SU-DHL-6 (cell line): ENCODE measurements at regions not wholly inside any gene's neighbourhood (a gene's known extent, or its start where the extent isn't known, plus 50 kb on each side); places are given as distances from the start of the nearest gene placed in this dataset.
"Not testable (repeated sequence)": the region's sequence is repeated elsewhere in the genome, so short reads cannot be mapped to it uniquely, and the experiment has no call there.

ENCODE experiments used
- H2AFZ ChIP-seq: fragments of 200-600 bp; sonication (generic); 2 replicates; pipeline ENCODE4 v1.6.1; 2014; ENCODE audit warnings: low read depth, mild to moderate bottlenecking, moderate library complexity, mixed read lengths, antibody characterized with exemption, low read length; ENCODE audit not compliant: severe bottlenecking
- H3F3A ChIP-seq: fragments of 200-600 bp; shearing (Covaris generic); 2 replicates; pipeline ENCODE4 v1.6.0; 2016; ENCODE audit warnings: antibody characterized with exemption, mild to moderate bottlenecking; ENCODE audit not compliant: insufficient read depth
- H3K27ac ChIP-seq: fragments of 200-600 bp; sonication (generic); 2 replicates; pipeline ENCODE4 v1.5.1; 2016; ENCODE audit warnings: low read depth, mild to moderate bottlenecking, low read length, moderate library complexity, mixed read lengths
- H3K27me3 ChIP-seq: fragments of 200-600 bp; sonication (generic), shearing (Covaris generic); 2 replicates; pipeline ENCODE4 v1.6.0; 2014; ENCODE audit warnings: mild to moderate bottlenecking, low read length
- H3K36me3 ChIP-seq: fragments of 200-600 bp; sonication (generic); 2 replicates; pipeline ENCODE4 v1.6.1; 2014; ENCODE audit warnings: mild to moderate bottlenecking, low read length, mixed read lengths
- H3K4me2 ChIP-seq: fragments of 300-600, 200-600 bp; shearing (Covaris generic), sonication (generic); 2 replicates; pipeline ENCODE4 v1.6.0; 2014; ENCODE audit warnings: low read length, low read depth, mild to moderate bottlenecking; ENCODE audit not compliant: poor library complexity, severe bottlenecking
- H3K4me3 ChIP-seq: fragments of 200-600 bp; sonication (generic); 2 replicates; pipeline ENCODE4 v1.5.1; 2014; ENCODE audit warnings: antibody characterized with exemption, low read length, mild to moderate bottlenecking, mixed read lengths; ENCODE audit not compliant: insufficient read depth, poor library complexity, severe bottlenecking
- H3K79me2 ChIP-seq: fragments of 200-600 bp; sonication (generic); 2 replicates; pipeline ENCODE4 v1.6.1; 2014; ENCODE audit warnings: mild to moderate bottlenecking, low read length, moderate library complexity; ENCODE audit not compliant: insufficient read depth
- H3K9ac ChIP-seq: fragments of 200-600 bp; sonication (generic); 2 replicates; pipeline ENCODE4 v1.7.0; 2014; ENCODE audit warnings: mild to moderate bottlenecking, low read length
- H3K9me2 ChIP-seq: fragments of 200-600 bp; sonication (generic); replicated peaks from 2 replicates; pipeline ENCODE4 v1.6.1; 2014; ENCODE audit warnings: low read length; ENCODE audit not compliant: insufficient read depth
- H3K9me3 ChIP-seq: fragments of 200-600 bp; sonication (generic); 2 replicates; pipeline ENCODE4 v1.6.1; 2014; ENCODE audit warnings: low read length, mixed read lengths; ENCODE audit not compliant: insufficient read depth
- H4K20me1 ChIP-seq: fragments of 200-600 bp; sonication (generic); 2 replicates; pipeline ENCODE4 v1.6.1; 2014; ENCODE audit warnings: low read depth, mild to moderate bottlenecking, antibody characterized with exemption, low read length, moderate library complexity, mixed read lengths
- EZH2phosphoT487 ChIP-seq: fragments of 200-600 bp; sonication (generic), shearing (Covaris generic); conservative IDR thresholded peaks from 2 replicates; pipeline ENCODE4 v1.6.1; 2018; ENCODE audit warnings: mild to moderate bottlenecking, antibody characterized with exemption, low read length, moderate library complexity, mixed read lengths
- TF ChIP-seq, protein P1 (sequence below): fragments of 200-600 bp; sonication (generic); IDR thresholded peaks from one replicate; pipeline ENCODE4 v1.5.1; 2017; ENCODE audit warnings: antibody characterized with exemption, mild to moderate bottlenecking, low read length, moderate library complexity; ENCODE audit not compliant: insufficient read depth, poor library complexity, severe bottlenecking

DNA sequence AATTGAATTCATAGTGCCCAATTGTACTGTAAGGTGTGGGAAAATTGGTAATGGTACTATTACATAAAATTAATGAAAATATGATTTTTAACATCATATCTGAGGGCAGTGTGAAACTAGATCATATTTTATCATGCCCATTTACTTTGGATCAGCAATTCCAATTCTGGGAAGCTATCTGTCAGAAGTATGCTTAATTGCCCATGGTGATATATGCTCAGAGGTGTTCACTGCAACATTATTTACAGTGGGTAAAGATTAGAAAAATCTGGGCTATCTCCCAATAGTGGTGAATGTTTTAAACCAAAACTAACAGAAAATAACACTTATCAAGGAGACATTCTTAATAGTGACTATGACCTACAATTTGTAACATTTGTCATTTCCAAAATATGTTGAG is 1260.0 kb downstream of the BRINP3 start:
- TF ChIP-seq, protein P1, sequence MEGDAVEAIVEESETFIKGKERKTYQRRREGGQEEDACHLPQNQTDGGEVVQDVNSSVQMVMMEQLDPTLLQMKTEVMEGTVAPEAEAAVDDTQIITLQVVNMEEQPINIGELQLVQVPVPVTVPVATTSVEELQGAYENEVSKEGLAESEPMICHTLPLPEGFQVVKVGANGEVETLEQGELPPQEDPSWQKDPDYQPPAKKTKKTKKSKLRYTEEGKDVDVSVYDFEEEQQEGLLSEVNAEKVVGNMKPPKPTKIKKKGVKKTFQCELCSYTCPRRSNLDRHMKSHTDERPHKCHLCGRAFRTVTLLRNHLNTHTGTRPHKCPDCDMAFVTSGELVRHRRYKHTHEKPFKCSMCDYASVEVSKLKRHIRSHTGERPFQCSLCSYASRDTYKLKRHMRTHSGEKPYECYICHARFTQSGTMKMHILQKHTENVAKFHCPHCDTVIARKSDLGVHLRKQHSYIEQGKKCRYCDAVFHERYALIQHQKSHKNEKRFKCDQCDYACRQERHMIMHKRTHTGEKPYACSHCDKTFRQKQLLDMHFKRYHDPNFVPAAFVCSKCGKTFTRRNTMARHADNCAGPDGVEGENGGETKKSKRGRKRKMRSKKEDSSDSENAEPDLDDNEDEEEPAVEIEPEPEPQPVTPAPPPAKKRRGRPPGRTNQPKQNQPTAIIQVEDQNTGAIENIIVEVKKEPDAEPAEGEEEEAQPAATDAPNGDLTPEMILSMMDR, result no peak
- no peak for TF ChIP-seq EZH2phosphoT487
- H3K36me3 ChIP-seq, result no peaks in the 10 kb centered on the region
- H3K9me3 ChIP-seq, result no peaks in the 10 kb centered on the region
- H2AFZ ChIP-seq, result no peak overlapping the region
- no peaks in the 10 kb centered on the region for H3K27me3 ChIP-seq
- H3F3A ChIP-seq, result no peaks in the 10 kb centered on the region
- no peak overlapping the region for H3K27ac ChIP-seq
- H3K9me2 ChIP-seq, result no peaks in the 10 kb centered on the region
- H3K79me2 ChIP-seq, result no peaks in the 10 kb centered on the region
- H3K4me3 ChIP-seq, result no peak overlapping the region
- no peak overlapping the region for H3K9ac ChIP-seq
- H4K20me1 ChIP-seq, result no peaks in the 10 kb centered on the region
- H3K4me2 ChIP-seq, result no peak overlapping the region

DNA sequence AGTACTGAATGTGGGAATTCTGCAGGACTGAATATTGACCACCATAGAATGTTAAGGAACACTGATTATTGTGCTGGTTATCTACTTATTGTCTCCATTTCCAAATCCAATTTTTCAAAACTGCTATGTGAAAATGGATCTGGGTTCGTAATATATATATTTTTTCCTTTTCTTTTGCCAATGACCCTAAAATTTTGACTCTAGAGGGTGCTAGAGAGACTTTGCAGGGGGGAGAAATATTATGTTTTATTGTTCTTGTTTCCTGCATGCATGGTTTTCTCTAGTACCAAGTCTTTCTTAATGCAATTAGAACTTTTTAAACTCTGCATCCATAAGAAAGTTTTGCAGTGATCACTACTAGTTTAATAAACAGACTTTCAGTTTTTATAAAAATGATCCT is 1256.9 kb downstream of the BRINP3 start:
- no peaks in the 10 kb centered on the region for H3K27me3 ChIP-seq
- no peaks in the 10 kb centered on the region for H4K20me1 ChIP-seq
- H3K9me3 ChIP-seq, result no peaks in the 10 kb centered on the region
- no peaks in the 10 kb centered on the region for H3F3A ChIP-seq
- no peak overlapping the region for H3K4me3 ChIP-seq
- TF ChIP-seq EZH2phosphoT487, result no peak
- TF ChIP-seq, protein P1, result peak; percentile 49
- no peak overlapping the region for H3K9ac ChIP-seq
- peak overlapping the region; percentile 21 for H3K4me2 ChIP-seq
- H2AFZ ChIP-seq, result peak overlapping the region; percentile 42
- no peaks in the 10 kb centered on the region for H3K36me3 ChIP-seq
- no peaks in the 10 kb centered on the region for H3K79me2 ChIP-seq
- H3K9me2 ChIP-seq, result no peaks in the 10 kb centered on the region
- no peak overlapping the region for H3K27ac ChIP-seq

DNA sequence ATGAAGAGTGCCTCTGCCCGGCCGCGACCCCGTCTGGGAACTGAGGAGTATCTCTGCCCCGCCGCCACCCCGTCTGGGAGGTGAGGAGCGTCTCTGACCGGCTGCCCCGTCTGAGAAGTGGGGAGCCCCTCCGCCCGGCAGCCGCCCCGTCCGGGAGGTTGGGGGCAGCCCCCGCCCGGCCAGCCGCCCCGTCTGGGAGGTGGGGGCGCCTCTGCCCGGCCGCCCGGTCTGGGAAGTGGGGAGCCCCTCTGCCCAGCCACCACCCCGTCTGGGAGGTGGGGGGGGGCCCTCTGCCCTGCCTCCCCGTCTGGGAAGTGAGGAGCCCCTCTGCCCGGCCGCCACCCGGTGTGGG is 1251.9 kb downstream of the BRINP3 start:
- H3K9me2 ChIP-seq, H2AFZ ChIP-seq, H3K4me2 ChIP-seq, H3K79me2 ChIP-seq, H3K4me3 ChIP-seq, H3K27ac ChIP-seq, H3F3A ChIP-seq, H4K20me1 ChIP-seq, H3K27me3 ChIP-seq, H3K9me3 ChIP-seq, H3K9ac ChIP-seq, H3K36me3 ChIP-seq: not testable (repeated sequence)

DNA sequence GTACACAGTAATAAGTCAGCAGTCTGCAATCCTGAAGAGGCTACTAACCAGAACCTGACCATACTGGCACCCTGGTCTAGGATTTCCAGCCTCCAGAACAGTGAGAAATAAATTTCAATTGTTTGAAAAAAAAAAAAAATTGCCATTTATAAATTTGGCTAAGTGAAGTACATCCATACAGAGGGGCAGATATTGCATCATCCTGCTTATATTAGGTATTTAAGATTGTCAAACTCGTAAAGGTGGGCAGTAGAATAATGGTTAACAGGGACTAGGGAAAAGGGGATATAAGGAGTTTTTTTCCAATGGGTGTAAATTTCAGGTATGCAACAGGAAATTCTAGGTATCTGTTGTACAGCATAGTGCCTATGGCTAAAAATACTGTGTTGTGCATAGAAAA is 1250.9 kb downstream of the BRINP3 start:
- H3K27me3 ChIP-seq, result no peaks in the 10 kb centered on the region
- no peak overlapping the region for H3K4me2 ChIP-seq
- H2AFZ ChIP-seq, result no peak overlapping the region
- no peaks in the 10 kb centered on the region for H3K9me2 ChIP-seq
- no peaks in the 10 kb centered on the region for H4K20me1 ChIP-seq
- no peaks in the 10 kb centered on the region for H3K79me2 ChIP-seq
- H3F3A ChIP-seq, result no peaks in the 10 kb centered on the region; the same call in 1 of the 2 replicates
- H3K27ac ChIP-seq, result no peak overlapping the region
- H3K36me3 ChIP-seq, result no peaks in the 10 kb centered on the region
- H3K4me3 ChIP-seq, result no peak overlapping the region
- no peak overlapping the region for H3K9ac ChIP-seq
- H3K9me3 ChIP-seq, result no peaks in the 10 kb centered on the region
- TF ChIP-seq, protein P1, result no peak
- no peak for TF ChIP-seq EZH2phosphoT487
